ENCODE measurements at regions not wholly inside any gene's neighbourhood (a gene's known extent, or its start where the extent isn't known, plus 50 kb on each side); places are given as distances from the start of the nearest gene placed in this dataset.

DNA sequence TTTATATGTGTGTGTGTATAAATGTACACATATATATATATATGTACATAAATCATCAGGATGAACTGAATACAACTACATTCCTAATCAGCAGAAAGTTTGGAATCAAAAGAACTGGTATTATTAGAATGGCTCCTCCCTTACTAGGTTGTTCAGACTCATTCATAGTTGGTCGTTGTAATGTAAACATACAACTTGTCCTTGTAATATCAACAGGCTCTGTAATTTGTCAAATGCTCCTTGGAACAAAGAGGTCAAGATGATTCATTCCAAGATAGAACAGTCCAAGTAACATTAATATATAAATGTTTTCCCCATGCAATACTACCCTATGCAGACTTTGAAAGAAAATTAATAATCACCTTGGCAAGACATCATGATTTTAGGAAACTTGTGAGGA, 351.4 kb upstream of the SMIM31 start:
- H3K27ac Mint-ChIP-seq = no peak overlapping the region
- no peaks in the 10 kb centered on the region for H3K9me3 Mint-ChIP-seq (ENCODE audit: low read depth)
- H3K4me3 Mint-ChIP-seq = no peak overlapping the region
- DNase-seq = no peak
- intact Hi-C loops (cut with DNase I, micrococcal nuclease) = no loop called here
- CTCF ChIA-PET = no interaction called here
- POLR2A ChIA-PET = no interaction called here
- H3K4me1 Mint-ChIP-seq = no peaks in the 10 kb centered on the region
- H3K27me3 Mint-ChIP-seq = no peaks in the 10 kb centered on the region
- H3K36me3 Mint-ChIP-seq (ENCODE audit: low read depth) = no peaks in the 10 kb centered on the region
- ATAC-seq = no peak

DNA sequence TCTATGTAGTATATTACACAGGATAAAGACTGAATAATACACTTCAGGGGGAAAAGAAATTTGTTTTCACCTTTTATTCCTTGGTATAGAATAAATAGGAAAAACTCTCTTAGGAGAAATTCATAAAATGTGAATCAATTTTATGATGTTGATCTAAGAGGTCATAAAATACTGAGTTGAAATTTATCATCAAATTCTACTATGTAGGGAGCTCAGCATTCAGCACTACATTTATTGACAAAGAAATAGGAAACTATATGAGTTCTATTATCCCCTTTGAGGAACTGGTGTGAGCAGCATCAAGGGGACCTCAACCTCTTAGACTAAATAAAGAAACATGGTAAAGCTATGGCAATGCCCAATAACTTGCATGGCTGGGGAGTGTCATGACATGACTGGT, 348.2 kb upstream of the SMIM31 start:
- peaks cover 2% of the 10 kb centered on the region for H3K27me3 Mint-ChIP-seq
- DNase-seq (no peak), ATAC-seq (no peak)
- H3K4me1 Mint-ChIP-seq = no peaks in the 10 kb centered on the region
- H3K27ac Mint-ChIP-seq = no peak overlapping the region
- intact Hi-C loops (cut with DNase I, micrococcal nuclease) = no loop called here
- ChIA-PET CTCF (interaction anchor here (0.7 kb wide), 1 partner anchor 215 kb away, joined by 3 read pairs; no protein-coding TSS in a partner anchor), POLR2A (no interaction called here)
- H3K4me3 Mint-ChIP-seq = no peak overlapping the region
- H3K36me3 Mint-ChIP-seq (ENCODE audit: low read depth) = no peaks in the 10 kb centered on the region
- no peaks in the 10 kb centered on the region for H3K9me3 Mint-ChIP-seq (ENCODE audit: low read depth)

DNA sequence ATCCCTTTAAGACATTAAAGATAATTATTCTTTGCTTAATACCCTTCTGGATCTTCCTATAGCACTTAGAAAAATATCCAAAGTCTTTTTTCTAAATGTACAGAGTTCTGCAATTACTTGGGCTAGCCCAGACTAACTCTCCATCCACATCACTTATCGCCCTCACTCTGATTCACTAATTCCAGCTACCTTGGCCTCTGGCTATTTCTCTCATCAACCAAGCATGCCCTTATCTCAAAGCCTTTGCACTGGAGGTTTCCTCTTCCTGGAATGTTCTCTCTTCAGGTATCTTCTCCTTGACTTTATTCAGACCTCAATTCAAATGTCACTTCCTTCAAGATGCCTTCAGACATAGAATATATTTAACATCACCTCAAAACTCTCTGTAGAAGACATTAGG, 345.1 kb upstream of the SMIM31 start:
- H3K4me3 Mint-ChIP-seq = no peak overlapping the region
- no peak for DNase-seq
- peaks cover 2% of the 10 kb centered on the region for H3K27me3 Mint-ChIP-seq
- no peaks in the 10 kb centered on the region for H3K4me1 Mint-ChIP-seq
- H3K36me3 Mint-ChIP-seq (ENCODE audit: low read depth) = no peaks in the 10 kb centered on the region
- H3K9me3 Mint-ChIP-seq (ENCODE audit: low read depth) = no peaks in the 10 kb centered on the region
- POLR2A ChIA-PET = no interaction called here
- intact Hi-C loops (cut with DNase I, micrococcal nuclease) = no loop called here
- ATAC-seq = no peak
- no peak overlapping the region for H3K27ac Mint-ChIP-seq
- CTCF ChIA-PET = no interaction called here

DNA sequence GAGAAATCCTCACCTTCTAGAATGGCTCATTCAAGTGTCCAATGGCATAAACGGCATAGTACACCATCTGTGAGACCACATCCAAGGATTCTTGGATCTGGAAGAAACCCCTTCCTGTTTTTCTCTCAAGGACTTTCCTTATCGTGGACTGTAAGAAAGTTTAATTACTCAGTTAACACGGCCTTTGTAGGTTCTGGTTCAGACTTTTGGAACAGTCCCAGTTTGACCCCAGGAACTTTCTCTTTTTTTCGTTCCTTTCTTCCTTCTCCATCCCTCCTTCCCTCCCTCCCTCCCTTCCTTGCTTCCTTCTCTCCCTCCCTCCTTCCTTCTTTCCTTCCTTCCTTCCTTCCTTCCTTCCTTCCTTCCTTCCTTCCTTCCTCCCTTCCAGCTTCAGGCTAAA, 343.5 kb upstream of the SMIM31 start:
- DNase-seq (no peak), ATAC-seq (no peak)
- Mint-ChIP-seq H3K27ac (no peak overlapping the region), H3K4me3 (no peak overlapping the region), H3K4me1 (no peaks in the 10 kb centered on the region), H3K36me3 (ENCODE audit: low read depth) (no peaks in the 10 kb centered on the region), H3K9me3 (ENCODE audit: low read depth) (no peaks in the 10 kb centered on the region), H3K27me3 (peaks cover 2% of the 10 kb centered on the region)
- POLR2A ChIA-PET = no interaction called here
- CTCF ChIA-PET = no interaction called here
- intact Hi-C loops (cut with DNase I, micrococcal nuclease) = no loop called here

DNA sequence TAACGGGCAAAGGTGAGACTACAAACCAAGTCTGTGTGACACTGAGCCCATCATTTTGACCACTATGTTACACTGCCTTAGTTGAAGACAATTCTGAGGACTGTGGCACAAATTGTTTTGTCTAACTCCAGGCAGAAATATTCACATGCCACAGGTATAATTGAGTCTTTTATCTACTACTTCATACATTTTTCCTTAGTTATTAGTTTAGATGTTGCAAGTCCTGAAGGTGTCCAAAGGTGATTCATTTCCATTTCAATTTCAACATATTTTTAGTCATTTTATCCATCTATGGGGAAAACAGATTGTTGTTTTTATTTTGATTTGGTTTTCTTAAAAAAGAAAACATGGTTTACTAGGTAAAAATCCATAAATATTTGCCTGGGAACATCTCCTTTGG, 341.7 kb upstream of the SMIM31 start:
- Mint-ChIP-seq H3K9me3 (ENCODE audit: low read depth) (no peaks in the 10 kb centered on the region), H3K4me1 (no peaks in the 10 kb centered on the region), H3K27me3 (peaks cover 2% of the 10 kb centered on the region), H3K4me3 (no peak overlapping the region), H3K27ac (no peak overlapping the region), H3K36me3 (ENCODE audit: low read depth) (no peaks in the 10 kb centered on the region)
- POLR2A ChIA-PET = no interaction called here
- no peak for DNase-seq
- intact Hi-C loops (cut with DNase I, micrococcal nuclease) = no loop called here
- ATAC-seq = no peak
- CTCF ChIA-PET = no interaction called here

GRCh38 chr4:164413743-164414142, 340.2 kb upstream of the SMIM31 start:
- Mint-ChIP-seq H3K27me3 (peaks cover 2% of the 10 kb centered on the region), H3K4me3 (no peak overlapping the region), H3K4me1 (no peaks in the 10 kb centered on the region), H3K27ac (no peak overlapping the region), H3K9me3 (ENCODE audit: low read depth) (no peaks in the 10 kb centered on the region), H3K36me3 (ENCODE audit: low read depth) (no peaks in the 10 kb centered on the region)
- DNase-seq (no peak), ATAC-seq (no peak)
- ChIA-PET CTCF (no interaction called here), POLR2A (no interaction called here)
- intact Hi-C loops (cut with DNase I, micrococcal nuclease) = no loop called here

- peaks cover 6% of the 10 kb centered on the region for H3K9me3 Mint-ChIP-seq (ENCODE audit: low read depth)
- H3K27ac Mint-ChIP-seq = no peak overlapping the region
- H3K4me1 Mint-ChIP-seq = no peaks in the 10 kb centered on the region
- no peak for DNase-seq
- ATAC-seq = no peak
- H3K36me3 Mint-ChIP-seq (ENCODE audit: low read depth) = no peaks in the 10 kb centered on the region
- no peak overlapping the region for H3K4me3 Mint-ChIP-seq
- no peaks in the 10 kb centered on the region for H3K27me3 Mint-ChIP-seq
- intact Hi-C loops (cut with DNase I, micrococcal nuclease) = no loop called here
- CTCF ChIA-PET = no interaction called here
- POLR2A ChIA-PET = no interaction called here
Observed at GRCh38 chr4:164423819-164424218, 330.1 kb upstream of the SMIM31 start.

DNA sequence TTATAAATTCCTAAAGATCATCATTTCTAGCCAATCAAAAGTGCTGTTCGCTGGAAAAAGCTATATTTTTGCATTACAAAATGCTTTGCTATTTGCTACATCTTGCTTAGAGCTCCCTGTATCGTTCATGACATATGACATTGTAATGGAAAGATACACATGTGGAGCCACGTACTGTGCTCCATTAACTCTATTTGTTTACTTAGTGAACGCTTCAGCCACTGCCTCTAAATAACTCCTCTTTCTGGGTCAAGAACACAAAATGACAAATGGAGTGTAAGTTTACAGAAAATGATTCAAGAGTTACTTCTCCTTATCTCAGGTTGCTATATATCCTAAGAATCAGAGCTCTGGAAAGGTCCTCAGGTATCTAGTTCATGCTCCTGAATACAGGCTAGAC, 329.1 kb upstream of the SMIM31 start:
- H3K4me3 Mint-ChIP-seq = no peak overlapping the region
- H3K4me1 Mint-ChIP-seq = no peaks in the 10 kb centered on the region
- ATAC-seq (no peak), DNase-seq (no peak)
- no peaks in the 10 kb centered on the region for H3K27me3 Mint-ChIP-seq
- ChIA-PET CTCF (no interaction called here), POLR2A (no interaction called here)
- H3K27ac Mint-ChIP-seq = no peak overlapping the region
- H3K36me3 Mint-ChIP-seq (ENCODE audit: low read depth) = no peaks in the 10 kb centered on the region
- H3K9me3 Mint-ChIP-seq (ENCODE audit: low read depth) = peaks cover 6% of the 10 kb centered on the region
- intact Hi-C loops (cut with DNase I, micrococcal nuclease) = no loop called here

DNA sequence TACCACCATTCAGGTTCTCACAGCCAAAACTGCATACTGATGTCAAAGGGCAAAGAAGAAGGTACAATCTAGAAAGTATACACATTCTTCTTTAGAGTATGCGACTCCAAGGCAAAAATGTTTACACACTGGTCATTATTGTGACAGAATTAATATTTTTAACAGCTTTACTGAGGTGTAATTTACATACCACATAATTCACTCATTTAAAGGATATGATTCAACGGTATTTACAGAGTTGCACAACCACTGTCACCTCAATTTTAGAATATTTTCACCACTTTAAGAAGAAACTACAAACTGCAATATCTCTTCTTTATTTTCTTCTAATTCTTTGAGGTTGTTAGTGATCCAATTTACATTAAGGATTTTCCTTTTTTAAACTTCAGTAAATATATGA, 325.4 kb upstream of the SMIM31 start:
- intact Hi-C loops (cut with DNase I, micrococcal nuclease) = no loop called here
- H3K4me3 Mint-ChIP-seq = no peak overlapping the region
- H3K27me3 Mint-ChIP-seq = no peaks in the 10 kb centered on the region
- POLR2A ChIA-PET = no interaction called here
- H3K27ac Mint-ChIP-seq = no peak overlapping the region
- DNase-seq (no peak), ATAC-seq (no peak)
- no peaks in the 10 kb centered on the region for H3K36me3 Mint-ChIP-seq (ENCODE audit: low read depth)
- H3K4me1 Mint-ChIP-seq = no peaks in the 10 kb centered on the region
- CTCF ChIA-PET = no interaction called here
- H3K9me3 Mint-ChIP-seq (ENCODE audit: low read depth) = no peaks in the 10 kb centered on the region

DNA sequence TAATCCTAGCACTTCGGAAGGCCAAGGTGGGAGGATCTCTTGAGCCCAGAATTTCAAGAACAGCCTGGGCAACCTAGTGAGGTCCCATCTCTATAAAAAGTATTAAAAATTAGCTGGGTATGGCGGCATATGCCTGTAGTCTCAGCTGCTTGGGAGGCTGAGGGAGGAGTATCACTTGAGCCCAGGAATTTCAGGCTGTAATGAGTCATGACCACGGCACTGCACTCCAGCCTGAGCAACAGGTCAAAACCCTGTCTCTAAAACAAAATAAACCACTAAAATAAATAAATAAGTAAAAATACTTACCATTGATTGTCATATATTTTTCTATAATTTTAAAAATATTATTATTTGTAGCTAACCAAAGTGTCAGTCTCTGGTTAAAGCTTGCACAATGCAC, 315.6 kb upstream of the SMIM31 start:
- Mint-ChIP-seq H3K4me1 (no peaks in the 10 kb centered on the region), H3K27ac (no peak overlapping the region), H3K36me3 (ENCODE audit: low read depth) (no peaks in the 10 kb centered on the region), H3K4me3 (no peak overlapping the region), H3K27me3 (no peaks in the 10 kb centered on the region), H3K9me3 (ENCODE audit: low read depth) (no peaks in the 10 kb centered on the region)
- POLR2A ChIA-PET = no interaction called here
- no peak for DNase-seq
- no peak for ATAC-seq
- intact Hi-C loops (cut with DNase I, micrococcal nuclease) = no loop called here
- CTCF ChIA-PET = no interaction called here

DNA sequence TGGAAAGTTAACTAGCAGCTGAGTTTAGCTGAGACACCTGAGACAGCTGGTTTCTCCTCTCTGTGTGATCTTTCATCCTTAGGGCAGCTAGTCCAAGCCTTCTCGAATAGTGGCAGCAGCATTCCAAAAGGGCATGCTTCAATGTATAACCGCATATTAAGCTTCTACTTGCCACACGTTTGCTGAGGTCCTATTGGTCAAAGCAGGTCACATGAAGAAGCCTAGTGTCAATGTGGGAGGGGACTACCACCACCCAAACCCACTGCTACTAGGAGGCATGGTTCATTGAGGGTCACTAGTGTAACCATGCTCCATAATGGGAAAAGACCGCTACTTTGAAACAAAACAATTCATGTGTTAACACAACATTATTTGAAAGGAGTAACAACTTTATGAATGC, 314.9 kb upstream of the SMIM31 start:
- CTCF ChIA-PET = no interaction called here
- Mint-ChIP-seq H3K4me3 (no peak overlapping the region), H3K4me1 (no peaks in the 10 kb centered on the region), H3K9me3 (ENCODE audit: low read depth) (no peaks in the 10 kb centered on the region), H3K36me3 (ENCODE audit: low read depth) (no peaks in the 10 kb centered on the region), H3K27ac (no peak overlapping the region), H3K27me3 (no peaks in the 10 kb centered on the region)
- intact Hi-C loops (cut with DNase I, micrococcal nuclease) = no loop called here
- no peak for ATAC-seq
- POLR2A ChIA-PET = no interaction called here
- DNase-seq = no peak

- ATAC-seq (no peak), DNase-seq (no peak)
- H3K27me3 Mint-ChIP-seq = no peaks in the 10 kb centered on the region
- H3K4me3 Mint-ChIP-seq = no peak overlapping the region
- intact Hi-C loops (cut with DNase I, micrococcal nuclease) = no loop called here
- ChIA-PET POLR2A (no interaction called here), CTCF (no interaction called here)
- no peaks in the 10 kb centered on the region for H3K9me3 Mint-ChIP-seq (ENCODE audit: low read depth)
- no peak overlapping the region for H3K27ac Mint-ChIP-seq
- H3K36me3 Mint-ChIP-seq (ENCODE audit: low read depth) = no peaks in the 10 kb centered on the region
- H3K4me1 Mint-ChIP-seq = no peaks in the 10 kb centered on the region
Observed at GRCh38 chr4:164440199-164440598, 313.7 kb upstream of the SMIM31 start.

- intact Hi-C loops (cut with DNase I, micrococcal nuclease) = no loop called here
- no peak for ATAC-seq
- POLR2A ChIA-PET = no interaction called here
Observed at GRCh38 chr4:164441109-164441508, 312.8 kb upstream of the SMIM31 start.

More at GRCh38 chr4:164441109-164441508, 312.8 kb upstream of the SMIM31 start:
- no peaks in the 10 kb centered on the region for H3K9me3 Mint-ChIP-seq (ENCODE audit: low read depth)
- no peak for DNase-seq
- no peak overlapping the region for H3K4me3 Mint-ChIP-seq
- CTCF ChIA-PET = no interaction called here
- no peaks in the 10 kb centered on the region for H3K27me3 Mint-ChIP-seq
- no peak overlapping the region for H3K27ac Mint-ChIP-seq
- no peaks in the 10 kb centered on the region for H3K4me1 Mint-ChIP-seq
- no peaks in the 10 kb centered on the region for H3K36me3 Mint-ChIP-seq (ENCODE audit: low read depth)
